GM21737 (cell line): ENCODE measurements at regions not wholly inside any gene's neighbourhood (a gene's known extent, or its start where the extent isn't known, plus 50 kb on each side); places are given as distances from the start of the nearest gene placed in this dataset.

Experiments used
- ATAC-seq: cut with Tn5 transposase; IDR thresholded peaks from one replicate; pipeline ENCODE4 v1.9.1; 2021; ENCODE audit warnings: mild to moderate bottlenecking, moderate library complexity; ENCODE audit not compliant: unreplicated experiment

DNA sequence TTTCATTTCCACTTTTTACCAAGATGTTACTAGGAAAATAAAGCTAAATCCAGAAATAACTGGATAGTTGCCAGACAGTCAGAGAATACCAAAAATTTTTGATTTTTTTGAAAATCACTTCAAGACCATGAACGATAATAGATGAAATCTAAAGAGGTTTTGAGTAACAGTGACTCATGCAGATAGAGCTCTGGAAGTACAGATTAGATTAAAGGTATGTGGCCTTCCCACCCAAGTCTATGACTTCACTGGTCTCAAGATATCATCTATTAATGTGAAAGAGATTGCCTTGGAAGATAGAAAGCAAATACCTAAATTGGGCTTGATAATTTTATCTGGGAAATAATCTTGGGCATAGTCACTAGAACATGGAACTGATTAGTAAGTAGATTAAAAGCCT, 415.9 kb downstream of the METTL15 start:
- ATAC-seq, result no peak

DNA sequence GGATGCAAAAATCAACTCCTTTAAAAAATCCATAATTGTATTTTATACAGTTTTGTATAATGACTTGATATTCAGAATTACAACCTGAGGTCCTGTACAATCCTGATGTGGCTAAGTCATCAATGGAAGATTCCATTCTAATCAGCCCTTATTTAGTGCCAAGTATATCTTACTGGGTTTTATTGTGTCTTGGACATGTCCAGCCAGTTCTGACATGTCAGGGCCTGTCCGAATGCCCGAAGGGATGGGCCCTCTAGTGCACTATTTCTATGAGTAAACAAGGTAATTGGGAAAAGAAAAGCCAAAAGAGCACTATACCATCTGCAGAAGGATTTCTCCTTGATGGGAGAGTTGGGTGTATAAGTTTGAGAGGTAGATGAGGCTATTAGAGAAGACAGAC, 412.9 kb downstream of the METTL15 start:
- ATAC-seq, result no peak

DNA sequence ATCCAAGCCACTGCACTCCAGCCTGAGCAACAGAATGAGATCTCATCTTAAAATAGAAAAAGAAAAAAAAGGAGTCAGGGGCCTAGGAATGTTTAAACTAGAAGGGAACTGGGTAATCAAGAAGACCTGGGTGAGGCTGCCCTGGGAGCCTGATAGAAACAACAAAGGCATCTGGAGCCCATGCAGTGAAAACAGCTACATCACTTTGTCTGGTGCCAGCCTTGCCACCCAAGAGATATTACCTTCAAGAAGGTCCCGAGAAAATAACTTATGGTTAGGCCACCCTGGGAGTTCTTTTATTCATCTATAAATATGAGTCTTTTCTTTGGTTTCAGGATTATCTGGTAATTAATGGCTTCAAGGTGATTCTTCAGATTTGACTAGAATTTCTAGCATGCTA, 412.1 kb downstream of the METTL15 start:
- ATAC-seq, result no peak

DNA sequence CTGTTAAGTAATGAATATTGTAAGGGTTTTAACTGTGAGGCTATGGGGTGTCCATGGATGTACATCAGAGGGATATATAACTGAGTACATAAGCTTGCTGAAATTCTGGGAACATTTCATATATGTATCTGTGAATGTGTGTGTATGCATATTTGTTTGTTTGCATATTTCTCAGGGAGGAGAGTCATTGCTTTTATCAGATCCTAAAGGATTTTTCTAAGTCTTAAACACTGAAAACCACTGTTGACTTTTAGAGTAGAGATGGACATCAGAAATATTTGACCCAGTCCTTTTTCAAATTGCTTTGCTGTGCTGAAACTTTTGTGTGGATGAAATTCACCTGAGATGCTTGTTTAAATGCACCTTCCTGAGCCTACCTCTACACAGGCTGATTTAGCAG, 410.6 kb downstream of the METTL15 start:
- no peak for ATAC-seq

DNA sequence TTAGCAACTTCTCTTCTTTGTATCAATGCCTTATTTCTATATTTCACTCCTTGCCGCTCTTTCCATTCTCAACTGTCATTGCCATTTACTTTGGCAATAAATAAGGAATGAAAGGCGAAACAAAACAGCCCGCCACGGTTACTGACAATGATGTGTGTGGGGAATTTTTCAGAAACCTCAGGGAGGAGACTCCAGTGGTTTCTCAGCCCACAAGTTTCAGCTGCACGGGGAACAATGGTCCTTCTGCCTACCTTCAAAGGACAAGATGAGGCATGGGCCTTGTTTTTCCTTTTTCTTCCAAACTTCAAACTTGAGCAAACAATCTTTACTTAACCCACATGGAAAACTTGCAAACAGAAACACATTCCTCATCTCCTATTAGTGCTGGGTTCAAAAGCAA, 409.4 kb downstream of the METTL15 start:
- no peak for ATAC-seq

DNA sequence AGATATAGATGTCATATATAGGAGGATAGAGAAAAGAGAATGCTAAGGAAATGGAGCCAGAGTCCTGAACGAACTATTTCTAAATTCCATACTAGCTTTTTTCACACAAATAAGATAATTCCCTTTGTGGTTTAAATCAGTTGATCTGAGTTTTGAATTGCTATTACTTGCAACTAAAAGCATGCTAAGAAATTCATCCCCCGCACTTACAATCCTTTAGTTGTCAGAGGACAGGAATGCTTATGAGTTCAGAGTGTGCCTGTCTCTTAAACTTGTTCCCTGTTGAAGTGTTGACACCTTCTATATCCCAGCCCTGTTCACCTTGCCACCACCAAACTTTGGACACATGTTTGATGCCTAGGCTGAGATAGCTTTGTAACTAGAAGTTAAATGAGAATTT, 406.2 kb downstream of the METTL15 start:
- no peak for ATAC-seq

DNA sequence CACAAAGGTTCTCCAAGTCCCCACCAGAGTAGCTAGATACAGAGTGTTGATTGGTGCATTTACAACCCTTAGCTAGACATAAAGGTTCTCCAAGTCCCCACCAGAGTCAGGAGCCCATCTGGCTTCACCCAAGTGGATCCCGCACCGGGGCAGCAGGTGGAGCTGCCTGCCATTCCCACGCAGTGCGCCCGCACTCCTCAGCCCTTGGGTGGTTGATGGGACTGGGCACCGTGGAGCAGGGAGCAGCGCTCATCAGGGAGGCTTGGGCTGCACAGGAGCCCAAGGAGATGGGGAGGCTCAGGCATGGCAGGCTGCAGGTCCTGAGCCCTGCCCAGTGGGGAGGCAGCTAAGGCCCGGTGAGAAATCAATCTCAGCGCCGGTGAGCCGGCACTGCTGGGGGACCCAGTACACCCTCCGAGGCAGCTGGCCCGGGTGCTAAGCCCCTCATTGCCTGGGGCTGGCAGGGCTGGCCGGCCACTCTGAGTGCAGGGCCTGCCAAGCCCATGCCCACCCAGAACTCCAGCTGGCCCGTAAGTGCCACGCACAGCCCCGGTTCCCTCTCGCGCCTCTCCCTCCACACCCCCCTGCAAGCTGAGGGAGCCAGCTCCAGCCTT, 404.1 kb downstream of the METTL15 start:
- ATAC-seq, result no peak

DNA sequence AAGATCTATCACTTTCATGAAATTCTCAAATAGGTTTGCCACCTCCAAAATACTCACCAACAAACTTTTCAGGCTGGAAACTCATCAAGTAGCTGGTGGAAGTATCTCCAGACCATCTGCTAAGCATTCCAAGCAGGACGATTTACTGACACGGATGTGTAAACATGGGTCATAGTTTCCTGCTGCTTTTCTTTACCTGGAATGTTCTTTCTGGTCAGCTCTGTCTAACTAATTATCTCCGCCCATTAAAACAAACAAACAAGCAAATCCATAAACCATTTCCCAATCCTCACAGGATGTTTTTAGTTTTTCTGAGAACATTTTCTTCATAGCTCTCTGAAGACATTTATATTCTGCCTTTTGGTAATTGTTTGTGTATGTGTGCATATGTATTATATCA, 397.0 kb downstream of the METTL15 start:
- ATAC-seq, result no peak

DNA sequence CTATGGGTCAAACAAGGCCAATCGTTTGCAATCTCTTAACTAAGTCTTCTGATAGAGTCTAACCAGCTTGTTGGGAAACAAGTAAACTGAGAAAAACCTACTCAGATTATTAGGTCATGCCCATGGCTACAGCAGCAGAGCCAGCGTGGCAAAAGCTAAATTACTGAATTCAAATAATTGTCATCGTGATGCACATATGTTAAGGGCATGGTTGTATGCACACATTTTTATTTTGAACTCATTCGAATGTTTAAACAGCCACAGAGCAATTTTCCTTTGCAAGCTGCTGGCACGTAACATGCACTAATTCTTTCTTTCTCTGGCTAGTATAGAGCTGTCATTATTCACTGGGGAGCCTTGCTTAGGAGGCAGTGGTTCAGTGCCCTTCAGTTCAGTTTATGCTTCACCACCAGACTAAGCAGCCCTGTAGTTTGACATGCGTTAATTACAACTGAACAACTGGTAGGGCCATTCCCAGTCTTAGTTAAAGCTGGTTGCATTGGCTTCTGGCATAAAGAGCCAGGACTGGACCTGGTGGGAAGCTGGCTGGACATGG, 396.4 kb downstream of the METTL15 start:
- no peak for ATAC-seq

DNA sequence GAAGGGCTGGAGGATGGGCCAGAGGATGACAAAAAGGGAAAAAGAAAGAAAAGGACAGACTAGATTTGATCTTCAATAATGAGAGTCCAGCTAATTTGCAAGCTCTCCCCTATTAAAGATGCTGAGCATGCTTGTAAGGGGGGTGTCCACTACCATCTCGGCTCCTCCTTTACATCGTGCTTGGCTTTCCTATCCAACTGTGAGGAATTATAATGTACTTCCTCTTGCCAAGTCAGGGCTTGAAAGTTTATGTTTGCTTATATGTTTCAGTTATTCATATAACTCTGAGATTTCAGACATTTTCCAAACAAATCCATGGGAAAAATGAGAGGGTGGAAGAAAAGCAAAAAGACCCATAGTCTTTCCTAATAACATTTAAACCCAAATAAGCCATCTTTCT, 387.1 kb downstream of the METTL15 start:
- ATAC-seq, result no peak

DNA sequence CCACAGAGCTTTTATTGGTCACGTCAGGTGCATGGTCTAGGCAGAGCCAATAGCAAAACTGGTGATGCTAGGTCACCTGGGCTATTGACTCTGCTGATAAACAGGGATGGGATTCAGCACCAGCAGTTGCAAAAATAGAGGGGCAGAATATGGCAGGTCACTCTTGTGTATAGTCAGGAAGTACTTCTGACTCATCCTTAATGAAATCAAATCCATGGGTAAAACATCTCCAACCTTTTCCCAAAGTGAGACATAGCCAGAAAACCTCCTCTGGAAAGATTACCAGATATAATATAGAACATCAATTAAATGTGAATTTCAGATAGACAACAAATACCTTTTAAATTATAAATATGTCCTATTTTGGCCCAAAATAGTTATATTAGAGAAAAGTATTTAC, 383.2 kb downstream of the METTL15 start:
- no peak for ATAC-seq

DNA sequence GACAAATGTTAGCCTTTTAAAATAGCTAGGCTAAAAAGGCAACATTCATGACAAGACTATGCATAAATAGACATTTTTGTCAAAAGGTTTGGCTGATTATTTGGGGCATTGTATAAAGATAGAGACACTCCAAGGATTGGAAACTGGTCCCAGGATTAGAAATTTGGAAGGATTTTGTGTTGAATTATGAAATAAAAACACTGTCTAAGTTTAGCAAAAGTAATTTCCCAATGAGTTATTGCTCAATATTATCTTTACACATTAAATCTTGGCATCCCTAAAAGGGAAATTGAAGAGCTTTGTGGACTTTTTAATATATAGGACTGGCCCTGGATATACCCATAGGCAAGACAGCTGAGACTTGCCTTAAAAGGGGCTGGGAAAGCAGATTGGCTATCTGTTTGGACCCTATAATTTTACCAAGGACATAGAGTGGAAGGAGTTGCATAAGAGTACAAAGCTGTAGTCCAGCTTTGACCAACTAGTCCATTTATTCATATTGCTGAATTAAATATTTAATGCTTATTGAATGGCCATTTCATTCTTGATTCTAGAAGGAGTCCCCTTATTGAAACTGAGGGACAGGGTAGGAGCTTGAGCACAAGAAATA, 382.7 kb downstream of the METTL15 start:
- ATAC-seq, result no peak

DNA sequence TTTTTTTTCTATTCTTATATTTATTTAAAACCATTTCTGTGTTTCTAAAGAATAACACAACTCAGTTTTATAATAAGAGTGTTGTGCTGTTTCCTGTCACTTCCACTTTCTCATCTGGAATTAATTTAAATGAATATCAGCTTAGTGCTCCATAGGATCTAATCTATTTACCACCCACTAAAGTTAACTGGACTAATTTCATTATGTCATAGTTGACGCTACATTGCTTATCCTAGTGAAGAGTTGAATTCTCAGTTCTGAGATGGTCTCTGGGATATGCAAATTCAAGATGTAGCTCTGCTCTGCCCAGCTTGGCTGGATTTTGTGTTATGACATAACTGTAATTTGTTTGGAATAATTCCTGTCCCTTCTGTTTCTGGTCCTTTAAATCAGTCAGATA, 380.1 kb downstream of the METTL15 start:
- ATAC-seq, result no peak

DNA sequence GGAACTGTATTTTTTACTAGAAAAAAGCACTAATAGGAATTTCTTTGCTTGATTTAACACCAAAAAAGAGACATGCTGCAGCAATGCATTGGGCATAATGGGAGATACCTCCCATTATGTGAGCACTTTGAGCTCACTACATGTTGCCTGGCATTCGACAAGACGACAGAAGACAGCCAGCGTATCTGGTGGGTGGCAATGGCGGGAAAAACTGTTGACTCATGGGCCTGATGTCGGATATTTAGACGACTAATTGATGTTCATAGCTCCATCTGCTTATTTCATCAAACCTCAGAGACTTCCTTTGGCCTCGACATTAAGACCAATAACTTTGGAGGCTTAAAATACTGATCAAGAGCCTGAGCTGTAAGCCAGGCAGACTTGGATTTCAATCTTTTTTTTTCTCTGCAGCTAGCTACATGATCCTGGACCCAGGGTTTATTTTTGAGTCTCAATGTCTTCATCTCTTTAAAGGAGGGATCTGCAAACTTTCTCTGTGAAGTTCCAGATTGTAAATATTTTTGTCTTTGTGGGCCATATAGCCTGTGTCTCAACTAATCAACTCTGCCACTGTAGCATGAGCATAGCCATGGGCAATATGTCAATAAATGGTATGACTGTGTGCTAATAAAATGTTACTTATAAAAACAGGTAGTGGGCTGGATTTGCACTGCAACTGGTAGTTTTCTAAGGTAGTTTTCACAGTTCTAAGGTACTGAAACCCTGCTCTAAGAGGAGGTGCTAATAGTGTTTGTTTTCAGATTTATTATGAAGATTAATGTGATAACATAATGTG, 375.1 kb downstream of the METTL15 start:
- ATAC-seq, result no peak

DNA sequence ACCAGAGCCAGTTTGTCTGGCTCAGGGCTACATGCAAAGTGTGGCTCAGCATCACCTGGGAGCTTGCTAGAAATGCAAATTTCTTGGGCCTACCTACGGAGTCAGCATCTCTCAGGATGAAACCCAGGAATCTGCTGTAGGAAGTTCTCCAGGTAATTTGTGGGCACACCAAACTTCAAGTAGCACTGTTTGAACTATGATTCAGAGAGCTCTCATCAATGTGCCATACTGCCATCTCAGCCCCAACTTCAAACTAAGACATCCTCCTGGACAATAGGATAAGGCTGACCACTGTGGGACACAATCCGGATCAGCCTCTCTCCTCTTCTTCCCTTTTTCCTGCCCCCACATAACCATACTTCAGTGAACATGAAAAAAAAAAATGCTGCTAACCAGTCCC, 374.5 kb downstream of the METTL15 start:
- ATAC-seq, result no peak

DNA sequence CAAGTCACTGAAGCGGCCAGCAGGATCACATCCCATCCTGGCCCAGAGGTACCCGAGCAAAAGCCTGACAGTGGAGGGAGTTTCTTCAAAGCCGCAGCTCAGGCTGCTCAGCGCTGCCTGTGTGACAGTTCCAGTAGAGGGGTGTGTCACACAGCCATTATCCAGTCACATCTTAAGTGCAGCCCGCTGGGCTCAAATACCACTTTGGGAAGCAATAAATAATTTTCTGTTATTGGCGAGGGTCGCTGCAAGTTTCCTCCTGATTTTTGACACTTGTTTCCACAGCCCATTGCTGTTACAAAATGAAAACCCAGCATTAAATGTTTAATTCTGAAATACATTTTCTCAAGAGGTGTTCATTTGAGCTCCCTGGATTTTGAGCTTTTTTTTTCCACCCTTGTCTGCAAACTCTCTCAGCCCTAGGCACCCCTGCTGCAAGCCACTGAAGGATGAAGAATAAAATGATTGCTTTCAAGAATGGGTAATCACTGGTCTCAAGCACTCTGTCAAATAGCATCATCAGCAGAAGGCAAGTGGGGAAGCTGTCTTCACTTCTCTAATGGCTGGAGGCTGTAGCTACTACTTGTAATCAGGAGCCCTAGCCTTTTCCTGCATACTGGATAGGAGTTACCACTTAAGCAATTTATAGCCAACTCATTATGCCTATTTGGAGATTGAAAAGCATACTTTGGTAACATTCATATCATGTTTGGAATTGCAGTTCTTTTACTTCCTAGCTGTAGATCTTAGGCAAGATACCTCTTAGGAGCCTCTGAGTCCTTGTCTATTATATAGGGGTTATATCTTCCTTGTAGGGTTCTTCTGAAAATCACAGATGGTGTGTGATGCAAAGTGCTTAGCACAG, 373.7 kb downstream of the METTL15 start:
- ATAC-seq, result no peak

DNA sequence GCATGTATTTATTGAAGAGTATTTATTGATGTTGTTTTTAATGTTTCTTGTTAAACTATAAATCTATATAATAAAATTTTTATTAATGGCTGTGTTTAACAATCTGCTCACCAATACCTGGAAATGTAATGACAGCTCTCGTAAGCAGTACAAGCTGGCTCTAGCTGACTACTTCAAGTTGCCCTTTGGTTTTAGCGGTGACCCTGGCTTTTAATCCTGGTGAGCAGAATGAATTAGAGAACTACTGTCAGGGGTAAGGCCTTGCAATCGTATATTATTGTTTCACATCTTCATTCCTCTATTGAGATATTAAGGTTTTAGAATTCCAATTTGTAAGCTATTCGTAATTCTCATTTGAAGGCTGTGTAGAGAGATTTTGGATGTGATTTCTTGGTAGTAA, 372.2 kb downstream of the METTL15 start:
- no peak for ATAC-seq

DNA sequence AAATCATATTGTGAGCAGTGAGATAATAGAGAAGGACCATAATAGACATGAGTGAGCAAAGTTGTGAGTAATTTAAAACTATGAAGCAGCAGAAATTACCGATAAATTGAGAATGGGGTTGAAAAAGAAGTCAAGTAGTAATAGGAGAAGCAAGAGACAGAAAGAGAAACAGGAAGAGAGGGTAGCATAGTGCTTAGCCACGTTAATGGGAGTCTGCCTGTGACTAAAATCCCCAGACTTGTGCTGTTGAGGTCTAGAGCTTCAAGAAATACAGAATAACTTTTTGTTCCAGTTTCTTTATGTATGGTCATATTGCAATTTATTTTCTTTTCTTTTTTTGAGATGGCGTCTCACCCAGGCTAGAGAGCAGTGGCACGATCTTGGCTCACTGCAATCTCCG, 368.7 kb downstream of the METTL15 start:
- ATAC-seq, result no peak

DNA sequence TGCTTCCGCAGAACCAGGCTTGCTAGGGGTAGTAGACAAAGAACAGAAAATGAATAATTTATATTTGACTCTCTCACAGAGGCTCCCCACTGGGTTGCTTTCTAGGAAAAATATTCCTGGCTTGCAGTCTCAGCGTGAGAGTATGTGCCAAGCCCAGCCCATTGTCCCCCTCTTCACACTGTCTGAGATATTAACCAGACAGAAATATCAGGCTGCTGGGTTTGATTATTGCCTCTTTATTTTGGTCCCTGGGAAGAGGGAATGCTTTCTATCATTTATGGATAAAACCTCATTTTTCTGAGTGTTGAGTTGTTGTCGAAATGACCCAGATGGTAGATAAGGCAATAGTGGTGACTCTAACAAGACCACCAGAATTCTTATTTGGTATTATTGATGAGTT, 367.9 kb downstream of the METTL15 start:
- ATAC-seq, result no peak

DNA sequence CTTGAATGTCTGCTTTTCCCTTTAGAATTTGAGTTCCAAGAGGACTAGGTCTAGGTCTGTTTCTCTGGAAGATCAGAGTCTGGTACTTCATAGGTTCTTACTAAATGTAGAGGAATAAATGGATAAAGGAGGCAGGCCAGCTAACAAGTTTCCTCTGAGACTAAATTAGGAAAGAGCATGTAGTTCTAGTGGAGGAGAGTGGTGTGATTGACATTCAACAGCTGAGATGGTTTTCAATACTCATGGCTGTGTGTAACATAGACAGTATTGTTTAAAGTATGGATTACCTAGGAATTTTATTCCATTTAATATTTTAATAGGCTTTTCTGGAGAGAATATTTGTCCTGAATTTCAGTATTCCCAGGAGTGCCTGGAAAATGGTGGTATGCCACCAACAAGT, 364.7 kb downstream of the METTL15 start:
- no peak for ATAC-seq

DNA sequence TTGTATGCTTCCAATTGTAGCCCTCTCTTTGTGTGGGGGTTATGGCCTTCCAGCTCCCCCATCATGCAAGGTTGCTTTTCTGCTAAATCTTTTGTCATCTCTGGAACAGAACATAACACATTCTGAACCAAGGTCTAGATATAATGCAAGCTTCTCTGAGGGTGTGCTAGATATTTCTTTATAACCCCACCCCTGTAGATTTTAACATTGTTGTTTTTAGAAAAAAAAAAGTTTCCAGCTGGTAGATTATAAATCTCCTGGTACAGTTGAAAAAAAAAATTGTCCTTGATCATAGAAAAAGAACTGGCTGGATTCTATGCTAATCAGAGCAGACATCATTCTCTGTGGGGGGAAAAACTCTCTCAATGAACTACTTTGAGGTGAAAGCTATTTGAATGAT, 363.3 kb downstream of the METTL15 start:
- no peak for ATAC-seq
